Stimulated activated memory B cell treated with anti-CD40 and anti-IgM and Interleukin-4, amounts not matched to agents 10 μg/mL and 1 μg/mL and 100 μg/mL, for 72 hours (primary cell): ENCODE measurements at regions not wholly inside any gene's neighbourhood (a gene's known extent, or its start where the extent isn't known, plus 50 kb on each side); places are given as distances from the start of the nearest gene placed in this dataset.
"Not testable (repeated sequence)": the region's sequence is repeated elsewhere in the genome, so short reads cannot be mapped to it uniquely, and the experiment has no call there.

Experiments used
- ATAC-seq: fragments of 150-1000 bp; cut with Tn5 transposase; 2 replicates; pipeline ENCODE4 v1.10.0; 2021
- H3K27ac Mint-ChIP-seq: one replicate; pipeline ENCODE4 v1.8.0; 2022; ENCODE audit warnings: mild to moderate bottlenecking, mixed read lengths
- H3K27me3 Mint-ChIP-seq: one replicate; pipeline ENCODE4 v1.8.0; 2022; ENCODE audit warnings: mixed read lengths
- H3K36me3 Mint-ChIP-seq: one replicate; pipeline ENCODE4 v1.8.0; 2022; ENCODE audit warnings: mixed read lengths
- H3K4me1 Mint-ChIP-seq: one replicate; pipeline ENCODE4 v1.8.0; 2022; ENCODE audit warnings: mixed read lengths
- H3K4me3 Mint-ChIP-seq: one replicate; pipeline ENCODE4 v1.8.0; 2022; ENCODE audit warnings: mild to moderate bottlenecking, moderate library complexity, mixed read lengths
- H3K9me3 Mint-ChIP-seq: one replicate; pipeline ENCODE4 v1.8.0; 2022; ENCODE audit warnings: mixed read lengths

GRCh38 chr1:9449110-9449627 lies 90.1 kb upstream of the SLC25A33 start:
- peaks cover 47% of the 10 kb centered on the region for H3K27me3 Mint-ChIP-seq
- no peaks in the 10 kb centered on the region for H3K9me3 Mint-ChIP-seq
- peaks cover 12% of the 10 kb centered on the region for H3K4me1 Mint-ChIP-seq
- no peak overlapping the region for H3K27ac Mint-ChIP-seq
- no peak overlapping the region for H3K4me3 Mint-ChIP-seq
- ATAC-seq, result no peak
- no peaks in the 10 kb centered on the region for H3K36me3 Mint-ChIP-seq

- ATAC-seq, result no peak
- H3K27me3 Mint-ChIP-seq, result peaks cover 50% of the 10 kb centered on the region
- peaks cover 12% of the 10 kb centered on the region for H3K4me1 Mint-ChIP-seq
- no peaks in the 10 kb centered on the region for H3K36me3 Mint-ChIP-seq
- H3K27ac Mint-ChIP-seq, result no peak overlapping the region
- no peaks in the 10 kb centered on the region for H3K9me3 Mint-ChIP-seq
- H3K4me3 Mint-ChIP-seq, result no peak overlapping the region
Observed at GRCh38 chr1:9449976-9450696, 89.1 kb upstream of the SLC25A33 start.

DNA sequence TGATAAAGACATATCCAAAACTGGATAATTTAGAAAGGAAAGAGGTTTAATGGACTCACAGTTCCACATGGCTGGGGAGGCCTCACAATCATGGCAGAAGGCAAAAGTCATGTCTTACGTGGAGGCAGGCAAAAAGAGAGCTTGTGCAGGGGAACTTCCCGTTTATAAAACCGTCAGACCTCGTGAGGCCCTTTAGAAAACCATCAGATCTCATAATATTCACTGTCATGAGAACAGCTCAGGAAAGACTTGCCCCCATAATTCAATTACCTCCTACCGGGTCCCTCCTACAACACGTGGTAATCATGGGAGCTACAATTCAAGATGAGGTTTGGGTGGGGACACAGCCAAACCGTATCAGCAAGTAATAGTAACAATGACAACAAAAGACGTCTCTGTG lies 88.2 kb upstream of the SLC25A33 start:
- H3K9me3 Mint-ChIP-seq, result no peaks in the 10 kb centered on the region

DNA sequence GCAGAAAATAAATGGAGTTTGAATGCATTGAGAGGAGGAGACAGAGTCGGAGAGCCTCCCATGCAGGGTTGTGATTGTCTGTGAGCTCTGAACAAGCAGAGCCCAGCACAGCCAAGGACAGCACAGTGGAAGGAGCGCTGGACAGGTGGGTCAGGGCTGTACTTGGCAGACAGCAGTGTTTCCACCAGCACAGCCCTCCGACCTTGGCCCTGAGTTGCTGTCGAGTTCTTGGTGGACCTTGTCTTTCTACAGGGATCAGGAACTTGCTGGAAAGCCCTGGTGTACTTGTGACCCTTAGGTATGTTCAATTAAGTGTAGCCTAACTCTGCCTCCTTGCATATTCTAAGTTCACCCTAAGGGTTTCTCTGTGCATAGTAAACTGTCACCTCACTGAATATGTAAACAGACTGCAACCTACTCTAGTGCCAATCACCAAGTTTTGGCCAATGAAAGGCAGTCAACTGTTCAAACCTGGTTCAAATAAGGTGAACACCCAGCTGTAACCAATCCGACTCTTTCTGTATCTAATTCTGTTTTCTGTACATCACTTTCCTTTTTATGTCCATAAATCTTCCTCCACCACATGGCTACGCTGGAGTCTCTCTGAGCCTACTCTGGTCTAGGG lies 86.6 kb upstream of the SLC25A33 start:
- H3K27ac Mint-ChIP-seq, result no peak overlapping the region
- no peak overlapping the region for H3K4me3 Mint-ChIP-seq
- ATAC-seq, result no peak

More for the DNA sequence above, 88.2 kb upstream of the SLC25A33 start:
- no peak for ATAC-seq
- H3K27ac Mint-ChIP-seq, result no peak overlapping the region
- H3K36me3 Mint-ChIP-seq, result no peaks in the 10 kb centered on the region
- no peak overlapping the region for H3K4me3 Mint-ChIP-seq
- H3K4me1 Mint-ChIP-seq, result peaks cover 19% of the 10 kb centered on the region
- peaks cover 57% of the 10 kb centered on the region for H3K27me3 Mint-ChIP-seq

GRCh38 chr1:9453375-9453774 lies 85.9 kb upstream of the SLC25A33 start:
- Mint-ChIP-seq H3K27me3 (peaks cover 51% of the 10 kb centered on the region), H3K27ac (no peak overlapping the region), H3K4me1 (peaks cover 13% of the 10 kb centered on the region), H3K36me3 (no peaks in the 10 kb centered on the region), H3K9me3 (no peaks in the 10 kb centered on the region), H3K4me3 (no peak overlapping the region)
- no peak for ATAC-seq

More for the DNA sequence above, 86.6 kb upstream of the SLC25A33 start:
- H3K9me3 Mint-ChIP-seq, result no peaks in the 10 kb centered on the region
- H3K27me3 Mint-ChIP-seq, result peaks cover 58% of the 10 kb centered on the region
- H3K36me3 Mint-ChIP-seq, result no peaks in the 10 kb centered on the region
- H3K4me1 Mint-ChIP-seq, result peaks cover 19% of the 10 kb centered on the region

- no peaks in the 10 kb centered on the region for H3K36me3 Mint-ChIP-seq
- H3K9me3 Mint-ChIP-seq, result no peaks in the 10 kb centered on the region
- peaks cover 7% of the 10 kb centered on the region for H3K4me1 Mint-ChIP-seq
- no peak overlapping the region for H3K4me3 Mint-ChIP-seq
- ATAC-seq, result no peak
- no peak overlapping the region for H3K27ac Mint-ChIP-seq
- peaks cover 48% of the 10 kb centered on the region for H3K27me3 Mint-ChIP-seq
Observed at GRCh38 chr1:9453779-9454418, 85.4 kb upstream of the SLC25A33 start.

DNA sequence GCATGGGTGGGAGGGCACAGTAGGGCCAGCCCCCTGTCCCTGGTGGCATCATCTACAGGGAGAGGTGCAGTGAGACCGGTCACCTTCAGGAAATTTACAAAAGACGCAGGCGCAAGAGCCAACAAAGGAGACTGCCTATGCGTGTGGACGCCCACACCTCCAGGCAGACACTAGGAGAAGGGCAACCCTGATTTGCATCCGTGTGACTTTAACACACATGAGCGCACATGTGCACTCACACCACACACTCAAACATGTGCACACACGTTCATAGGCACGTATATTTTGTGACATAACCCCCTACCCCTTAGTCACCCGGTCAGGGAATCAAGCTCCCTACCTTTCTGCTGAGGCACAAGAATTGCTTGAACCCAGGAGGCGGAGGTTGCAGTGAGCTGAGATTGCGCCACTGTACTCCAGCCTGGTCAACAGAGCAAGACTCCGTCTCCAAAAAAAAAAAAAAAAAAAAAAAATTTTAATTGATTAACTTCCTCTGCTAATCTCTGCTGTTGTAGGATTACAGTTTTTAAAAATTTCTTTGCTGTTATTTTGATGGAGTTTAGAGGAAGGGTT lies 84.7 kb upstream of the SLC25A33 start:
- H3K4me1 Mint-ChIP-seq, result peaks cover 7% of the 10 kb centered on the region
- H3K27ac Mint-ChIP-seq, result no peak overlapping the region
- peak; percentile 50 for ATAC-seq
- H3K9me3 Mint-ChIP-seq, result no peaks in the 10 kb centered on the region
- H3K4me3 Mint-ChIP-seq, result no peak overlapping the region
- peaks cover 47% of the 10 kb centered on the region for H3K27me3 Mint-ChIP-seq
- H3K36me3 Mint-ChIP-seq, result no peaks in the 10 kb centered on the region

DNA sequence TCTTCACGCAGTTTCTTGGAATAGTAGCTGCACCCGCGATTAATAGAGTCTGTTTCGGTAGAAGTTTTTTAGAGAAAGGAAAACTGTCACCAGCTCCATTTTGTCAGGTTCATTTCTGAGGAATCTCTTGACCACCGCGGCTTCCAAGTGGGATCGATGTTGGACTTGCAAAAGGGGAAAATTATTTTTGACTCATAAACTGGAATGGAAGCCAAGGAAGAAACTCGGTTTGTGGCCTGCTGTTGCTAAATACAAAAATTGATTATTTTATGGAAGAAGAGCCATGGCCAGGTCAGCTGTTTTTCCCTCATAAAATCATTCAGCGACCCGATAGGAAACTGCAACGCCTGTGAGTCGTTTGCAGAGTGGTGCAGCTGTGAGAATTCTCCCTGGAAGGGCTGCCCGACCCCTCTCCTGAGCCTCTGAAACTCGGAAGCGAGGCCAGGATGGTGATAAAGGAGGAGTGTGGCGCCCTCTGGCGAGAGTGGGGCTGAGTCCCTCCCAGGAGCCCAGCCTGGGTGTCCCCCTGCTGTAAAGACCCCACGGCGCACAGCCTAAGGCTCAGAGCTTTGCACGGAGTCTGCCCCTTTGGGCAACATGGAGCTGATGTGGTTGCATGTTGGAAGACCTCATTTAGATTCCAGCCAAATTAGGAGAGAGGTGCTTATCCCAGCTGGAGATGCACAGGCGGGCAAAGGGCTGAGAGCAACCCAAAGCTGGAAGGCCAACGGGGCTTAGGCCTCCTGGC lies 83.6 kb upstream of the SLC25A33 start:
- Mint-ChIP-seq H3K27me3 (peaks cover 36% of the 10 kb centered on the region), H3K4me3 (no peak overlapping the region), H3K4me1 (peaks cover 7% of the 10 kb centered on the region), H3K9me3 (no peaks in the 10 kb centered on the region), H3K27ac (no peak overlapping the region), H3K36me3 (no peaks in the 10 kb centered on the region)
- peak; percentile 70 for ATAC-seq

DNA sequence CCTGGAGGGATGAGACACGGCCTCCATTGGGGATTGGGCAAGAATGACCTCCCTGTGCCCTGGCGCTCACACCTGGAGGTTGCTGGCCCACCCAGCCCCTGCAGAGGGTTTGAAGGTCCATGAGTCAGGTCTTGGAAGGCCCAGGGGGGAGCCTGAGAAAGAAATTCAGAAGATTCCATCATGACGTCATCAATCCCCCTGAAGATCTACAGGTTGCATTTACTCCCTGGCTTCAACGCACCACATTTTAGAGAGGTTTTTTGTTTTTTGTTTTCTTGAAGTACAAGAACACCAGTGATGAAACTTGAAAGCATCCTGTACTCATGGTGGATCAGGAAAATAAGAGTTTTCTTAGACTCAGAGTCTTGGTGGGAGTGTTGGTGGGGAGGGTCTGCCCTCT lies 82.4 kb upstream of the SLC25A33 start:
- Mint-ChIP-seq H3K27ac (no peak overlapping the region), H3K27me3 (peaks cover 25% of the 10 kb centered on the region), H3K9me3 (no peaks in the 10 kb centered on the region), H3K36me3 (no peaks in the 10 kb centered on the region), H3K4me1 (peaks cover 7% of the 10 kb centered on the region), H3K4me3 (no peak overlapping the region)
- ATAC-seq, result no peak

DNA sequence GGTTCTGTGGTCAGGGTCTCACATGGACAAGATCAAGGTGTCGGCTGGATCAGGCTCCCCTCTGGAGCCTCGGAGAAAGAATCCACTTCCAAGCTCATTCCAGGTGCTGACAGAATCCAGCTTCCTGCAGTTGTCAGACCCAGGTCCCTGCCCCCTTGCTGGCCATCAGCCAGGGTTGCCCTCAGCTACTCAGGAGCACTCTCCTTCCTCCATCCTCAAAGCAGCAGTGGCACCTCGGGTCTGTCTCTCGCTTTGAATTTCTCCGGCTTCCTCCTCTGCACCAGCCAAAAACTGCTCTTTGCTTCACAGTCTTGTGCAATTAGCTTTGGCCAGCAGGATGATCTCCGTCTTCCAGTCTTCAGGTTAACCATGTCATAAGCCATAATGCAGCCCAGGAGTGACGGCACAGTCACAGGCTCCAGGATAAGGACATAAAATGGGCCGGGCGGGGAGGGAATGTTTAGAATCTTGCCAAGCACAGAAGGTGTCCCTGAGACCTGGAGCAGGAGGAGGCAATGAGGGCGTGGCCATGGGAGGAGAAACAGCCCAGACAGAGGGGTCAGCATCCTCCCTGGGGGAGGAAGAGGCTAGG lies 79.4 kb upstream of the SLC25A33 start:
- H3K36me3 Mint-ChIP-seq, result no peaks in the 10 kb centered on the region
- H3K27me3 Mint-ChIP-seq, result peaks cover 8% of the 10 kb centered on the region
- H3K4me3 Mint-ChIP-seq, result no peak overlapping the region
- no peak for ATAC-seq
- no peaks in the 10 kb centered on the region for H3K9me3 Mint-ChIP-seq
- H3K27ac Mint-ChIP-seq, result no peak overlapping the region
- H3K4me1 Mint-ChIP-seq, result peaks cover 7% of the 10 kb centered on the region

DNA sequence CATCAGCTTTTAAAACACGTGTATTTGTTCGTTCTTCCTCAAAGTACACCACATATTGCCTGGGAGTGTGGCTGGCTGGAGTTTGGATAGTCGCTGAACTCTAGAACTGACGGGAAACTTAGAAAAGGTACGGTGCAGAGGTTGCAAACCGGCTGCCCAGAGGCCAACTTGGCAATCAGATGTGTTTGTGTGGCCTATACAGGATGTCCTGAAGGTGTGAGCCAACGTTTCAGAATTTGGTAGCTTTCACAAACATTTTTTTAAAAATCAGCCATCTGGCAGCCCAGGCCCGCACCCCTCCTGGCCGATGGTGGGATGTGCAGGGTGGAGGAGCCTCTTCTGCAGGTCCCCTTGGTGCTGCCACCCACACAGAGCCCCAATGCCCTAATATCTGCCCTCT lies 73.6 kb upstream of the SLC25A33 start:
- Mint-ChIP-seq H3K4me3 (no peak overlapping the region), H3K27me3 (peaks cover 45% of the 10 kb centered on the region), H3K36me3 (no peaks in the 10 kb centered on the region), H3K4me1 (no peaks in the 10 kb centered on the region), H3K27ac (no peak overlapping the region), H3K9me3 (no peaks in the 10 kb centered on the region)
- ATAC-seq, result no peak

- H3K4me1 Mint-ChIP-seq, result no peaks in the 10 kb centered on the region
- H3K27ac Mint-ChIP-seq, result no peak overlapping the region
- peaks cover 55% of the 10 kb centered on the region for H3K27me3 Mint-ChIP-seq
- H3K9me3 Mint-ChIP-seq, result no peaks in the 10 kb centered on the region
- no peak overlapping the region for H3K4me3 Mint-ChIP-seq
- no peak for ATAC-seq
- no peaks in the 10 kb centered on the region for H3K36me3 Mint-ChIP-seq
Observed at GRCh38 chr1:9466780-9467758, 72.2 kb upstream of the SLC25A33 start.

DNA sequence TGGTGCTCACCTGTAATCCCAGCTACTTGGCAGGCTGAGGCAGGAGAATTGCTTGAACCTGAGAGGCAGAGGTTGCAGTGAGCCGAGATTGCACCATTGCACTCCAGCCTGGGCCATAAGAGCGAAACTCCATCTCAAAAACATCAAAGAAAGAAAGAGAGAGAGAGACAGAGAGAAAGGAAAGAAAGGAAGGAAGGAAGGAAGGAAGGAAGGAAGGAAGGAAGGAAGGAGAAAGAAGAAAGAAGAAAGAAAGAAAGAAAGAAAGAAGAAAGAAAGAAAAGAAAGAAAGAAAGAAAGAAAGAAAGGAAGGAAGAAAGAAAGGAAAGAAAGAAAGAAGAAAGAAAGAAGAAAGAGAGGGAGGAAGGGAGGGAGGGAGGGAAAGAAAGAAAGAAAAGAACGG lies 69.4 kb upstream of the SLC25A33 start:
- H3K4me3 Mint-ChIP-seq, H3K4me1 Mint-ChIP-seq, ATAC-seq, H3K27ac Mint-ChIP-seq, H3K36me3 Mint-ChIP-seq, H3K9me3 Mint-ChIP-seq: not testable (repeated sequence)
- peaks cover 55% of the 10 kb centered on the region for H3K27me3 Mint-ChIP-seq

DNA sequence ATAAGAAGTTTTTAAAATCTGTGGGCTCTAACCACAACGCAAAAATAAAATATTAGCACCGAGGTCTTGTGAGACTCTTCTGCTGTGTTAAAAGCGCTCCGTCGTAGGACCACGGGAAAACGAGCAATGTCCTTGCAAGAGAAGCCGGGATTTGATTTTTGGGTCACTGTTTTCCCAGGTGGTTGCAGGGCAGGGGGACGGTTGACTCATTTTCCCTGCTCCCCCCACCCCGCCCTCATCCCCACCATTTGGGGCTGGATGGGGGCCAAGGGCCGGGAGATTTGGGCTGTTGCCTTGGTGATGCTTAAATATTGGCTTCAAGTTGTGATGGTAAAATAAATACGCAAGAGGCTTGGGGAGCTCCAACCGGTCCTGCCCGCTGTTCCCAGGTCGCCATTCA lies 67.6 kb upstream of the SLC25A33 start:
- ATAC-seq, result no peak
- H3K4me1 Mint-ChIP-seq, result no peaks in the 10 kb centered on the region

More for the DNA sequence above, 67.6 kb upstream of the SLC25A33 start:
- Mint-ChIP-seq H3K36me3 (no peaks in the 10 kb centered on the region), H3K27ac (no peak overlapping the region), H3K27me3 (peaks cover 44% of the 10 kb centered on the region), H3K4me3 (no peak overlapping the region), H3K9me3 (no peaks in the 10 kb centered on the region)
